Astrocyte of the cerebellum (primary cell): ENCODE measurements at regions not wholly inside any gene's neighbourhood (a gene's known extent, or its start where the extent isn't known, plus 50 kb on each side); places are given as distances from the start of the nearest gene placed in this dataset.

ENCODE experiments used
- DNase-seq: peaks from one replicate; pipeline ENCODE4 v3.0.0-alpha.2; 2011; ENCODE audit warnings: low read depth
- H3K4me3 ChIP-seq: 2 replicates; pipeline ENCODE4 v1.5.1; 2011; ENCODE audit warnings: mild to moderate bottlenecking, low read depth, low read length, moderate library complexity
- CTCF ChIP-seq: IDR thresholded peaks from 2 replicates; pipeline ENCODE4 v1.5.1; 2012; ENCODE audit warnings: low read length, low read depth, moderate library complexity, mild to moderate bottlenecking; ENCODE audit errors: missing control alignments
- in situ Hi-C: cut with HindIII; loops from 2 replicates; pipeline ENCODE4 v1.10.0; 2017; ENCODE audit warnings: low sequenced_read_pairs

- TF ChIP-seq CTCF, result no peak
- in situ Hi-C loops, result no loop called here
- DNase-seq, result no peak
- H3K4me3 ChIP-seq, result no peak overlapping the region
Measured at GRCh38 chr10:2436933-2437332, 630.4 kb upstream of the PFKP start.

GRCh38 chr10:2431961-2432360 is 635.4 kb upstream of the PFKP start:
- no peak for TF ChIP-seq CTCF
- in situ Hi-C loops, result no loop called here
- DNase-seq, result no peak
- H3K4me3 ChIP-seq, result no peak overlapping the region

GRCh38 chr10:2427412-2427811 is 639.9 kb upstream of the PFKP start:
- in situ Hi-C loops, result loop anchor here (5.0 kb wide), 1 partner anchor 95 kb away; no protein-coding TSS in a partner anchor
- DNase-seq, result no peak
- H3K4me3 ChIP-seq, result no peak overlapping the region
- TF ChIP-seq CTCF, result no peak

GRCh38 chr10:2425320-2425719 is 642.0 kb upstream of the PFKP start:
- H3K4me3 ChIP-seq, result no peak overlapping the region
- no peak for DNase-seq
- in situ Hi-C loops, result loop anchor here (5.0 kb wide), 1 partner anchor 93 kb away; no protein-coding TSS in a partner anchor
- TF ChIP-seq CTCF, result no peak

GRCh38 chr10:2414562-2414961 is 652.8 kb upstream of the PFKP start:
- H3K4me3 ChIP-seq, result no peak overlapping the region
- no peak for DNase-seq
- no peak for TF ChIP-seq CTCF
- in situ Hi-C loops, result no loop called here

- in situ Hi-C loops, result no loop called here
- TF ChIP-seq CTCF, result no peak
Measured at GRCh38 chr10:2414039-2414438, 653.3 kb upstream of the PFKP start.

GRCh38 chr10:2410049-2410448 is 657.3 kb upstream of the PFKP start:
- no peak for DNase-seq
- no peak for TF ChIP-seq CTCF
- in situ Hi-C loops, result no loop called here
- no peak overlapping the region for H3K4me3 ChIP-seq

More at GRCh38 chr10:2414039-2414438, 653.3 kb upstream of the PFKP start:
- H3K4me3 ChIP-seq, result no peak overlapping the region
- DNase-seq, result no peak
